ENCODE measurements at regions not wholly inside any gene's neighbourhood (a gene's known extent, or its start where the extent isn't known, plus 50 kb on each side); places are given as distances from the start of the nearest gene placed in this dataset.
A peak's percentile ranks its signal among the peaks of the same experiment; 100 is the strongest.

GRCh38 chr1:218939095-218939494 is 234.6 kb upstream of the LYPLAL1 start:
- intact Hi-C loops (cut with micrococcal nuclease), result loop anchor here (1.0 to 5.0 kb wide), 6 partner anchors 44 to 592 kb away; partner anchors contain the start of gene TGFB2
- ATAC-seq (peak; percentile 91), DNase-seq (peak; percentile 85)
- H3K4me3 ChIP-seq (ENCODE audit: low read length), result peak overlapping the region; percentile 23; the same call in 1 of the 2 replicates
- no peaks in the 10 kb centered on the region for H3K79me2 ChIP-seq (ENCODE audit: low read length)
- H3F3A ChIP-seq (ENCODE audit: low read length, unreplicated experiment), result peaks cover 9% of the 10 kb centered on the region
- no peaks in the 10 kb centered on the region for H3K36me3 ChIP-seq (ENCODE audit: low read depth, low read length)
- H3K9me2 ChIP-seq (replicated peaks; ENCODE audit: low read length), result no peaks in the 10 kb centered on the region
- H3K4me1 ChIP-seq (ENCODE audit: insufficient read depth, low read length), result peaks cover 24% of the 10 kb centered on the region
- ChIA-PET POLR2A (ENCODE audit: unreplicated experiment) (no interaction called here), CTCF (no interaction called here)
- H3K27ac ChIP-seq (ENCODE audit: low read length), result peak overlapping the region; percentile 70
- no peaks in the 10 kb centered on the region for H4K20me1 ChIP-seq (ENCODE audit: low read length)
- 0 out of 2 replicates have a peak, but pooled peaks cover 6% of the 10 kb centered on the region for H3K9me3 ChIP-seq (ENCODE audit: low read length)
- peak overlapping the region; percentile 13; the same call in 1 of the 2 replicates for H3K9ac ChIP-seq (ENCODE audit: low read length)
- H3K4me2 ChIP-seq (ENCODE audit: low read length), result peak overlapping the region; percentile 62
- H2AFZ ChIP-seq (ENCODE audit: low read length), result 0 out of 2 replicates have a peak overlapping the region, but pooled peaks have one; percentile 14
- no peaks in the 10 kb centered on the region for H3K27me3 ChIP-seq (ENCODE audit: low read length)
- BruUV-seq (replicated peaks), result no TSS peak
- TF ChIP-seq, protein P1, sequence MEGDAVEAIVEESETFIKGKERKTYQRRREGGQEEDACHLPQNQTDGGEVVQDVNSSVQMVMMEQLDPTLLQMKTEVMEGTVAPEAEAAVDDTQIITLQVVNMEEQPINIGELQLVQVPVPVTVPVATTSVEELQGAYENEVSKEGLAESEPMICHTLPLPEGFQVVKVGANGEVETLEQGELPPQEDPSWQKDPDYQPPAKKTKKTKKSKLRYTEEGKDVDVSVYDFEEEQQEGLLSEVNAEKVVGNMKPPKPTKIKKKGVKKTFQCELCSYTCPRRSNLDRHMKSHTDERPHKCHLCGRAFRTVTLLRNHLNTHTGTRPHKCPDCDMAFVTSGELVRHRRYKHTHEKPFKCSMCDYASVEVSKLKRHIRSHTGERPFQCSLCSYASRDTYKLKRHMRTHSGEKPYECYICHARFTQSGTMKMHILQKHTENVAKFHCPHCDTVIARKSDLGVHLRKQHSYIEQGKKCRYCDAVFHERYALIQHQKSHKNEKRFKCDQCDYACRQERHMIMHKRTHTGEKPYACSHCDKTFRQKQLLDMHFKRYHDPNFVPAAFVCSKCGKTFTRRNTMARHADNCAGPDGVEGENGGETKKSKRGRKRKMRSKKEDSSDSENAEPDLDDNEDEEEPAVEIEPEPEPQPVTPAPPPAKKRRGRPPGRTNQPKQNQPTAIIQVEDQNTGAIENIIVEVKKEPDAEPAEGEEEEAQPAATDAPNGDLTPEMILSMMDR (conservative IDR thresholded peaks at IDR 0.05; ENCODE audit: low read depth, low read length), result no peak
- TF ChIP-seq EZH2phosphoT487 (IDR thresholded peaks at IDR 0.05; ENCODE audit: borderline replicate concordance, low read length) (no peak), EZH2 (IDR thresholded peaks at IDR 0.05; ENCODE audit: low read length, unreplicated experiment) (no peak)

DNA sequence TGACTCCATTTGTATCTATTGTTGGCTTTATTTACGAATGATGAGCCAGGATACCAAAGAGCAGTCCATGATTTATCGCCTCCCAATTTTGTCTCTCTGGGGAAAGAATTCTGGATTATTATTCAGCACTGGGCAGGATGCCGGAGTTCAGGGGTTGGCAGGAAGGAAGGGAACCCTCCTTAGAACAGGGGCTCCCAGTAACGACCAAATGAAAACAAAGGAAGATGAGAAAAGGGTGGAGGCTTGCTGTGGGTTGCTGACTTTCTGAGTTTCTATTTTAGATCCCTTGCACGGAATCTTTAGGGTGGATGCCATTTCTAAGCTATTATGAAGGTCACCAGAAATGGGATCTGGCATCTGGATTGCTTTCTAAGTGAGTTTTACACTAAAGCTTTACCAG is 231.2 kb upstream of the LYPLAL1 start:
- H3K9me3 ChIP-seq (ENCODE audit: low read length), result no peaks in the 10 kb centered on the region
- H2AFZ ChIP-seq (ENCODE audit: low read length), result no peak overlapping the region
- H3K9me2 ChIP-seq (replicated peaks; ENCODE audit: low read length), result no peaks in the 10 kb centered on the region
- no peak overlapping the region for H3K4me2 ChIP-seq (ENCODE audit: low read length)
- no peaks in the 10 kb centered on the region for H3K36me3 ChIP-seq (ENCODE audit: low read depth, low read length)
- TF ChIP-seq EZH2 (IDR thresholded peaks at IDR 0.05; ENCODE audit: low read length, unreplicated experiment), result no peak
- TF ChIP-seq, protein P1 (conservative IDR thresholded peaks at IDR 0.05; ENCODE audit: low read depth, low read length), result no peak
- TF ChIP-seq EZH2phosphoT487 (IDR thresholded peaks at IDR 0.05; ENCODE audit: borderline replicate concordance, low read length), result no peak
- H3K9ac ChIP-seq (ENCODE audit: low read length), result no peak overlapping the region
- H4K20me1 ChIP-seq (ENCODE audit: low read length), result no peaks in the 10 kb centered on the region
- no TSS peak for BruUV-seq (replicated peaks)
- peaks cover 12% of the 10 kb centered on the region for H3F3A ChIP-seq (ENCODE audit: low read length, unreplicated experiment)
- ATAC-seq (no peak), DNase-seq (no peak)
- H3K27ac ChIP-seq (ENCODE audit: low read length), result no peak overlapping the region
- H3K4me1 ChIP-seq (ENCODE audit: insufficient read depth, low read length), result peaks cover 47% of the 10 kb centered on the region
- no peaks in the 10 kb centered on the region for H3K79me2 ChIP-seq (ENCODE audit: low read length)
- ChIA-PET POLR2A (ENCODE audit: unreplicated experiment) (no interaction called here), CTCF (no interaction called here)
- no peak overlapping the region for H3K4me3 ChIP-seq (ENCODE audit: low read length)
- no peaks in the 10 kb centered on the region for H3K27me3 ChIP-seq (ENCODE audit: low read length)
- intact Hi-C loops (cut with micrococcal nuclease), result loop anchor here (10.0 kb wide), 1 partner anchor 468 kb away; no protein-coding TSS in a partner anchor

DNA sequence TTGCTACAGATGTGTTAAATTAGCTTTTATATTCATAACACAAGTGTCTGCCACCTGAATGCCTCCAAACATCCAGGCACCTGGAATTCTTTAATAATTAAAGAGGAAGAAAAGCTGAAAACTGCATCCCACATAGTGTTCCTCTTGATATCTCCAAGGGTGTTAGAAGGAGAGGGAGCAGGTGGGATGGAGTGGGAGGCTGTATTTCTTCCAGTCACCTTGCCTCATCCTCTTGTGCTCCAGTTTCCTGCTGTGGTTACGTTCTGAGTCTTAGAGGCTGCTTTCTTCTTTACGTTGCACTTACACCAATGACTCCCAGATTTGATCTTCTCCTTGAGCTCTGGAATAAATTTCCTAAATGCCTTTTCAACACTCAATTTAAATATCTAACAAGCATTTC is 230.3 kb upstream of the LYPLAL1 start:
- DNase-seq, result no peak
- Histone ChIP-seq H2AFZ (ENCODE audit: low read length) (no peak overlapping the region), H4K20me1 (ENCODE audit: low read length) (no peaks in the 10 kb centered on the region), H3K4me1 (ENCODE audit: insufficient read depth, low read length) (peaks cover 40% of the 10 kb centered on the region), H3K27me3 (ENCODE audit: low read length) (no peaks in the 10 kb centered on the region), H3K9me3 (ENCODE audit: low read length) (no peaks in the 10 kb centered on the region), H3K4me3 (ENCODE audit: low read length) (no peak overlapping the region), H3K9ac (ENCODE audit: low read length) (no peak overlapping the region), H3K79me2 (ENCODE audit: low read length) (no peaks in the 10 kb centered on the region), H3K4me2 (ENCODE audit: low read length) (no peak overlapping the region), H3K27ac (ENCODE audit: low read length) (no peak overlapping the region), H3K9me2 (replicated peaks; ENCODE audit: low read length) (no peaks in the 10 kb centered on the region), H3F3A (ENCODE audit: low read length, unreplicated experiment) (peaks cover 9% of the 10 kb centered on the region), H3K36me3 (ENCODE audit: low read depth, low read length) (no peaks in the 10 kb centered on the region)
- TF ChIP-seq, protein P1 (conservative IDR thresholded peaks at IDR 0.05; ENCODE audit: low read depth, low read length), result no peak
- TF ChIP-seq EZH2phosphoT487 (IDR thresholded peaks at IDR 0.05; ENCODE audit: borderline replicate concordance, low read length) (no peak), EZH2 (IDR thresholded peaks at IDR 0.05; ENCODE audit: low read length, unreplicated experiment) (no peak)
- ATAC-seq, result no peak
- CTCF ChIA-PET, result no interaction called here
- intact Hi-C loops (cut with micrococcal nuclease), result loop anchor here (10.0 kb wide), 1 partner anchor 469 kb away; no protein-coding TSS in a partner anchor
- no TSS peak for BruUV-seq (replicated peaks)
- POLR2A ChIA-PET (ENCODE audit: unreplicated experiment), result no interaction called here
